CD4-positive, alpha-beta memory T cell (primary cell): ENCODE measurements at regions not wholly inside any gene's neighbourhood (a gene's known extent, or its start where the extent isn't known, plus 50 kb on each side); places are given as distances from the start of the nearest gene placed in this dataset.
"Not testable (repeated sequence)": the region's sequence is repeated elsewhere in the genome, so short reads cannot be mapped to it uniquely, and the experiment has no call there.

Experiments used
- CTCF ChIA-PET: fragments of 350-600 bp; sonication (Branson Sonifier 250); formaldehyde crosslinking; loops from one replicate; lab custom pipeline; 2021; ENCODE audit warnings: inconsistent platforms; ENCODE audit not compliant: partially characterized antibody; lab: Charles Lee
- POLR2A ChIA-PET: fragments of 350-600 bp; sonication (Branson Sonifier 250); formaldehyde crosslinking; loops from one replicate; lab custom pipeline; 2021; ENCODE audit not compliant: partially characterized antibody; lab: Charles Lee
- DNase-seq, 5 donors: peaks; one replicate each; pipeline versions ENCODE4 v3.0.0 to v3.0.0-alpha.2; 2020 to 2022; ENCODE audit warnings: mixed read lengths in 1 of 5
- H3K27ac ChIP-seq: one replicate; pipeline ENCODE4 v1.7.0; 2013; ENCODE audit warnings: low read depth, low read length
- H3K27me3 ChIP-seq: 2 replicates; pipeline ENCODE4 v1.7.0; 2013; ENCODE audit warnings: mild to moderate bottlenecking, low read length, moderate library complexity; ENCODE audit not compliant: insufficient read depth
- H3K36me3 ChIP-seq: 2 replicates; pipeline ENCODE4 v1.7.0; 2013; ENCODE audit warnings: mild to moderate bottlenecking, low read length, moderate library complexity; ENCODE audit not compliant: insufficient read depth
- H3K4me1 ChIP-seq: 2 replicates; pipeline ENCODE4 v1.7.0; 2013; ENCODE audit warnings: mild to moderate bottlenecking, low read length, moderate library complexity; ENCODE audit not compliant: insufficient read depth
- H3K4me3 ChIP-seq, 2 donors: one replicate each; pipeline ENCODE4 v1.7.0; 2013; ENCODE audit warnings: low read length in 2 of 2, mild to moderate bottlenecking in 1 of 2
- H3K9me3 ChIP-seq, 2 donors: one replicate each; pipeline ENCODE4 v1.7.0; 2013; ENCODE audit warnings: low read length in 2 of 2, control low read depth in 1 of 2; ENCODE audit not compliant: control insufficient read depth in 1 of 2
- H3K27ac Mint-ChIP-seq, 7 donors: one replicate each; pipeline ENCODE4 v1.8.0; 2020 to 2021; ENCODE audit warnings: mixed read lengths in 7 of 7, mild to moderate bottlenecking in 6 of 7, inconsistent platforms in 3 of 7, moderate library complexity in 3 of 7
- H3K27me3 Mint-ChIP-seq, 2 donors: one replicate each; pipeline ENCODE4 v1.8.0; 2020 to 2021; ENCODE audit warnings: mixed read lengths in 2 of 2
- H3K36me3 Mint-ChIP-seq, 2 donors: one replicate each; pipeline ENCODE4 v1.8.0; 2020 to 2021; ENCODE audit warnings: mixed read lengths in 2 of 2, inconsistent platforms in 1 of 2, mild to moderate bottlenecking in 1 of 2
- H3K4me1 Mint-ChIP-seq, 4 donors: one replicate each; pipeline ENCODE4 v1.8.0; 2020 to 2021; ENCODE audit warnings: mixed read lengths in 4 of 4, mild to moderate bottlenecking in 1 of 4
- H3K4me3 Mint-ChIP-seq, 8 donors: one replicate each; pipeline ENCODE4 v1.8.0; 2020 to 2021; ENCODE audit warnings: mixed read lengths in 8 of 8, mild to moderate bottlenecking in 7 of 8, moderate library complexity in 6 of 8, inconsistent platforms in 3 of 8
- H3K9me3 Mint-ChIP-seq, 8 donors: one replicate each; pipeline ENCODE4 v1.8.0; 2020 to 2021; ENCODE audit warnings: mixed read lengths in 8 of 8, mild to moderate bottlenecking in 5 of 8, inconsistent platforms in 3 of 8, moderate library complexity in 1 of 8
- intact Hi-C: fragments of 100-400 bp; cut with micrococcal nuclease; formaldehyde crosslinking; loops from one replicate; pipeline ENCODE4 v1.15.1; 2023

DNA sequence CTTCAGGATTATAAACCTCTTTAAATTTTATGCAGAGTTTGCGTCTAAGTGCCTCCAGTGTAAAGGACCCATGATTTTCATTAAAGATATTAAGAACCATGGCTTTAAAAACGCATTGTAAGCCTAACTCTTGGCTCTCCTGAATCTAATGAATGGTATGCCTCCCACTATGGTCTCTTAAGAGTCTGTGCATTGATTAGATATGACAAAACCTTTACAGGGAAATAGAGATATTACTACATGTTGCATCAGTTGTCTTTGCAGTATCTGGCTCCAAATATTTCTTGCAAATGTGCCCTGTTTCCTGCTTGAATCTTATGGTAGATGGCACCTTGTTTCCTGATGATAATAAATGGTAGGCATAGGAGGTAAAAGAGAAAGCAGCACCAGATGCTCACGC is 189.3 kb upstream of the FSHR start:
- Histone ChIP-seq H3K27ac (no peak overlapping the region), H3K9me3 (no peaks in the 10 kb centered on the region), H3K36me3 (no peaks in the 10 kb centered on the region), H3K4me3 (no peak overlapping the region), H3K27me3 (no peaks in the 10 kb centered on the region), H3K4me1 (no peaks in the 10 kb centered on the region)
- ChIA-PET POLR2A (no interaction called here), CTCF (no interaction called here)
- intact Hi-C loops: no loop called here
- H3K36me3 Mint-ChIP-seq: no peaks in the 10 kb centered on the region
- H3K27ac Mint-ChIP-seq: no peak overlapping the region
- DNase-seq: no peak
- peaks cover 0 to 9% (median 5%) of the 10 kb centered on the region in 8 donors for H3K9me3 Mint-ChIP-seq
- H3K27me3 Mint-ChIP-seq: no peaks in the 10 kb centered on the region
- no peaks in the 10 kb centered on the region for H3K4me1 Mint-ChIP-seq
- H3K4me3 Mint-ChIP-seq: no peak overlapping the region

DNA sequence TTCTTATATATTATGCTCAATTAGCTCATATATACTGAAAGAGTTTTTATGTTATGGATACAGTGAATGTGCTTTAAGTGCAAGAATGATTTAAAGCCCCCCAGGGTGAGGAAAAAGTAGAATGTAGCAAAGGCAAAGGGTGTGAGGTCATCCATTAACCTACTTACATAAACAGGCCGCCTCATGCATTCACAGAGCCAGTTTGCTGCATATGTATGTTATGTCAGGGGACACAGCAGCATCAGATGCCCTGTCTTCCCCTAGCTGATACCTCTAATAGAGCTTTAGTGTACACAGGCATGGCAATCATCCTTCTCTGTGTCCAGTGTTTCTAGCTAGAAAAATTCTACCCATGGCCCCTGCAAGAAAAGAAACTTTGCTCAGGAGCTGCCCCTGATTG is 187.8 kb upstream of the FSHR start:
- H3K27ac ChIP-seq: no peak overlapping the region
- Mint-ChIP-seq H3K9me3 (peaks cover 0 to 6% (median 3%) of the 10 kb centered on the region in 8 donors), H3K4me1 (no peaks in the 10 kb centered on the region), H3K4me3 (no peak overlapping the region), H3K36me3 (no peaks in the 10 kb centered on the region), H3K27ac (no peak overlapping the region), H3K27me3 (no peaks in the 10 kb centered on the region)
- ChIA-PET POLR2A (no interaction called here), CTCF (no interaction called here)
- intact Hi-C loops: no loop called here
- no peak for DNase-seq
- no peaks in the 10 kb centered on the region for H3K27me3 ChIP-seq
- H3K4me3 ChIP-seq: no peak overlapping the region
- H3K9me3 ChIP-seq: no peaks in the 10 kb centered on the region
- no peaks in the 10 kb centered on the region for H3K4me1 ChIP-seq
- H3K36me3 ChIP-seq: no peaks in the 10 kb centered on the region

DNA sequence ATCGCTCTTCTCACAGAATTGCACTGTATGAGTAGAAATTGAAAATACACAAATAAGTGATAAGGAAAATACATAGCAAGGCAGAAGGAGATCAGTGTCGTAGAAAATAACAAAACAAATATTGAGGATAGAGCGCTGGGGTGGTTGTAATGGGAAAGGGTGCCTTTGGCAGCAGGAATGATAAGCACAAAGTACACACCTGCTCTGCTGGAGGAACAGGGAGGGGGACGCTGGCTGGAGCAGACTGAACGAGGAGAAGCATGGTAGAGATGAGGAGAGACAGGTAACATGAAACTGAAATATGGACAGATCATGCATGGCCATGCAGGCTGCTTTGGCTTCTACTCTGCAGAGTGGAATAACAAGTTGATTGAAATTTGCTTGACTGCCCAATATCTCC is 181.2 kb upstream of the FSHR start:
- intact Hi-C loops: no loop called here
- no peaks in the 10 kb centered on the region for H3K36me3 ChIP-seq
- CTCF ChIA-PET: no interaction called here
- Mint-ChIP-seq H3K9me3 (peaks cover 0 to 4% (median 2%) of the 10 kb centered on the region in 8 donors), H3K4me3 (no peak overlapping the region), H3K36me3 (no peaks in the 10 kb centered on the region), H3K4me1 (no peaks in the 10 kb centered on the region), H3K27ac (no peak overlapping the region), H3K27me3 (no peaks in the 10 kb centered on the region)
- DNase-seq: no peak
- H3K27me3 ChIP-seq: no peaks in the 10 kb centered on the region
- no peak overlapping the region for H3K27ac ChIP-seq
- H3K4me1 ChIP-seq: no peaks in the 10 kb centered on the region
- H3K9me3 ChIP-seq: no peaks in the 10 kb centered on the region
- no peak overlapping the region for H3K4me3 ChIP-seq
- POLR2A ChIA-PET: no interaction called here

DNA sequence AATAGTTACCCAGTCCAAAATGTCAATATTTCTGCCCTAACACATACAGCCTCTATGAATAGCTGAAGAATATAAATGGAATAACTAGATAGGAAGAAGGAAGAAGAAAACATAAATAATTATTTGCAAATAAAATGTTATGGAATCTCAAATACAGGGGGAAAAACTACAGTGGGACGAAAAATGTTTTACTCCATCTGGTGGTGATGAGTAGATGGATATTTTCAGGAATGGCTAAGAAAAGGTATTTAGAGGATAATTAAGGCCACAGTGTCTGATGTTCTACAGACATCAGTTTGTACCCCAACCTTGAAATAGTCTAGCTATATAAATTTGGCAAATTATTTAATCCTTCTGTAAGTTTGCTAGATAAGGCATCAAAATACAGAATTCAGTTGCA is 178.1 kb upstream of the FSHR start:
- CTCF ChIA-PET: no interaction called here
- Histone ChIP-seq H3K27me3 (no peaks in the 10 kb centered on the region), H3K36me3 (no peaks in the 10 kb centered on the region), H3K9me3 (no peaks in the 10 kb centered on the region), H3K4me3 (no peak overlapping the region), H3K27ac (no peak overlapping the region), H3K4me1 (no peaks in the 10 kb centered on the region)
- POLR2A ChIA-PET: no interaction called here
- intact Hi-C loops: no loop called here
- H3K4me1 Mint-ChIP-seq: no peaks in the 10 kb centered on the region
- H3K27ac Mint-ChIP-seq: no peak overlapping the region
- H3K27me3 Mint-ChIP-seq: no peaks in the 10 kb centered on the region
- H3K9me3 Mint-ChIP-seq: peaks cover 0 to 5% (median 3%) of the 10 kb centered on the region in 8 donors
- H3K4me3 Mint-ChIP-seq: no peak overlapping the region
- no peak for DNase-seq
- H3K36me3 Mint-ChIP-seq: no peaks in the 10 kb centered on the region

- no peak overlapping the region for H3K4me3 ChIP-seq
- no peaks in the 10 kb centered on the region for H3K9me3 ChIP-seq
- no peaks in the 10 kb centered on the region for H3K27me3 ChIP-seq
- H3K36me3 Mint-ChIP-seq: no peaks in the 10 kb centered on the region
- intact Hi-C loops: no loop called here
- H3K27ac Mint-ChIP-seq: no peak overlapping the region
- ChIA-PET CTCF (no interaction called here), POLR2A (no interaction called here)
- peaks cover 0 to 28% (median 10%) of the 10 kb centered on the region in 8 donors for H3K9me3 Mint-ChIP-seq
- H3K36me3 ChIP-seq: no peaks in the 10 kb centered on the region
- no peak overlapping the region for H3K4me3 Mint-ChIP-seq
- H3K4me1 Mint-ChIP-seq: no peaks in the 10 kb centered on the region
- no peak for DNase-seq
- no peak overlapping the region for H3K27ac ChIP-seq
- H3K4me1 ChIP-seq: no peaks in the 10 kb centered on the region
- H3K27me3 Mint-ChIP-seq: no peaks in the 10 kb centered on the region
Measured at GRCh38 chr2:49318531-49318930, 164.2 kb upstream of the FSHR start.

DNA sequence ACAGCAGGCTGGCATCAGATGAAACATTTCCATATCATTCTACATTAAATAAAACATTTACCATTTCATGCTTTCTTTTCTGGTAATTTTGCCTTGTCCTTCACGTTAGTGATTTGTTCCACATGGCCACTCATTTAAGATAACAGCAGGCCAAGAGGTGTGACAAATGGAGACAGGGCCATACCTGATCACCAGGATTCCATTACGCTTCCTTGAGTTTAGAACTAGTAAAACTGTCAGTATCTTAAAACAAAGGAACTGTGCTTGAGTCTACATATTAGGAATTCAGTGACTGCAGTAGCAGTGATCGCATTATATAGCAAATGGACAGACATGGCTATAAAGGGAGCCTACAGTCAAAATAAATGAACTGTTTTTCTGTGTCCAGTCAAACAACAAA is 155.1 kb upstream of the FSHR start:
- Histone ChIP-seq H3K4me1 (no peaks in the 10 kb centered on the region), H3K27ac (no peak overlapping the region), H3K4me3 (no peak overlapping the region), H3K27me3 (no peaks in the 10 kb centered on the region), H3K9me3 (no peaks in the 10 kb centered on the region), H3K36me3 (no peaks in the 10 kb centered on the region)
- H3K36me3 Mint-ChIP-seq: no peaks in the 10 kb centered on the region
- ChIA-PET POLR2A (no interaction called here), CTCF (no interaction called here)
- H3K27ac Mint-ChIP-seq: no peak overlapping the region
- intact Hi-C loops: no loop called here
- no peak overlapping the region for H3K4me3 Mint-ChIP-seq
- no peaks in the 10 kb centered on the region for H3K27me3 Mint-ChIP-seq
- DNase-seq: no peak
- H3K9me3 Mint-ChIP-seq: peaks cover 2 to 19% (median 8%) of the 10 kb centered on the region in 8 donors
- H3K4me1 Mint-ChIP-seq: no peaks in the 10 kb centered on the region

GRCh38 chr2:49306925-49307324 is 152.6 kb upstream of the FSHR start:
- no peaks in the 10 kb centered on the region for H3K27me3 ChIP-seq
- H3K4me3 ChIP-seq: no peak overlapping the region
- H3K36me3 ChIP-seq: no peaks in the 10 kb centered on the region
- Mint-ChIP-seq H3K4me1 (no peaks in the 10 kb centered on the region), H3K4me3 (no peak overlapping the region), H3K27ac (no peak overlapping the region), H3K9me3 (peaks cover 3 to 22% (median 7%) of the 10 kb centered on the region in 8 donors), H3K27me3 (no peaks in the 10 kb centered on the region), H3K36me3 (no peaks in the 10 kb centered on the region)
- H3K27ac ChIP-seq: no peak overlapping the region
- POLR2A ChIA-PET: no interaction called here
- CTCF ChIA-PET: no interaction called here
- intact Hi-C loops: no loop called here
- H3K9me3 ChIP-seq: no peaks in the 10 kb centered on the region
- no peaks in the 10 kb centered on the region for H3K4me1 ChIP-seq
- DNase-seq: no peak

- H3K4me3 Mint-ChIP-seq, CTCF ChIA-PET: not testable (repeated sequence)
Measured at GRCh38 chr2:49298693-49299092, 144.4 kb upstream of the FSHR start.

More at GRCh38 chr2:49298693-49299092, 144.4 kb upstream of the FSHR start:
- H3K27ac Mint-ChIP-seq, H3K27me3 ChIP-seq, intact Hi-C loops, H3K9me3 ChIP-seq, H3K27me3 Mint-ChIP-seq, H3K36me3 Mint-ChIP-seq, H3K36me3 ChIP-seq, H3K27ac ChIP-seq, H3K4me1 ChIP-seq, H3K4me1 Mint-ChIP-seq, H3K4me3 ChIP-seq, DNase-seq, POLR2A ChIA-PET: not testable (repeated sequence)
- H3K9me3 Mint-ChIP-seq: peaks cover 0 to 13% (median 9%) of the 10 kb centered on the region in 8 donors
